B cell (primary cell): ENCODE measurements at regions not wholly inside any gene's neighbourhood (a gene's known extent, or its start where the extent isn't known, plus 50 kb on each side); places are given as distances from the start of the nearest gene placed in this dataset.

Source experiments
- ATAC-seq: fragments of 200-7000 bp; cut with Tn5 transposase; one replicate; pipeline ENCODE4 v1.10.0; 2021; ENCODE audit warnings: low read depth, mild to moderate bottlenecking, moderate number of reproducible peaks, moderate library complexity
- CTCF ChIA-PET: fragments of 350-600 bp; sonication (Branson Sonifier 250); formaldehyde crosslinking; loops from one replicate; lab custom pipeline; 2021; ENCODE audit warnings: antibody characterized with exemption, inconsistent platforms; lab: Charles Lee
- POLR2A ChIA-PET: fragments of 350-600 bp; sonication (Branson Sonifier 250); formaldehyde crosslinking; loops from one replicate; lab custom pipeline; 2021; ENCODE audit warnings: antibody characterized with exemption; lab: Charles Lee
- DNase-seq: peaks from one replicate; pipeline ENCODE4 v3.0.0; 2013
- H2AFZ ChIP-seq: 2 replicates; pipeline ENCODE4 v1.6.1; 2012; ENCODE audit warnings: mild to moderate bottlenecking, low read depth, low read length; ENCODE audit not compliant: insufficient read depth, poor library complexity, severe bottlenecking
- H3K27ac ChIP-seq, 2 donors: 1 replicate in 1 of 2; 2 replicates in 1 of 2; pipeline ENCODE4 v1.5.1; 2012 to 2013; ENCODE audit warnings: low read length in 2 of 2, mild to moderate bottlenecking in 2 of 2, moderate library complexity in 1 of 2
- H3K27me3 ChIP-seq, 4 experiments: fragments of 200-600 bp in 1 of 4; sonication (generic) in 1 of 4; replicated peaks in 1 of 4; 1 replicate in 2 of 4; 2 replicates in 2 of 4; pipeline versions ENCODE4 v1.6.1 to v1.7.0; 2013 to 2016; ENCODE audit warnings: low read length in 3 of 4, mild to moderate bottlenecking in 2 of 4, mixed read lengths in 1 of 4, moderate library complexity in 1 of 4; ENCODE audit not compliant: insufficient read depth in 4 of 4, control insufficient read depth in 3 of 4; ENCODE audit errors: control extremely low read depth in 1 of 4
- H3K36me3 ChIP-seq, 2 experiments: replicated peaks in 1 of 2; 1 replicate in 1 of 2; 2 replicates in 1 of 2; pipeline versions ENCODE4 v1.6.1 to v1.7.1; 2013; ENCODE audit warnings: low read length in 1 of 2; ENCODE audit not compliant: insufficient read depth in 2 of 2, control insufficient read depth in 1 of 2; ENCODE audit errors: control extremely low read depth in 1 of 2, extremely low read depth in 1 of 2
- H3K4me1 ChIP-seq, 2 donors: fragments of 200-600 bp in 1 of 2; sonication (generic) in 1 of 2; 1 replicate in 1 of 2; 2 replicates in 1 of 2; pipeline versions ENCODE4 v1.5.1 to v1.6.1; 2013 to 2017; ENCODE audit warnings: low read length in 2 of 2; ENCODE audit not compliant: control insufficient read depth in 2 of 2, insufficient read depth in 2 of 2
- H3K4me2 ChIP-seq: replicated peaks from 2 replicates; pipeline ENCODE3; 2012; ENCODE audit warnings: mild to moderate bottlenecking, low read depth, low read length; ENCODE audit not compliant: poor library complexity, severe bottlenecking
- H3K4me3 ChIP-seq, 5 experiments: fragments of 200-600 bp in 1 of 5; sonication (generic) in 1 of 5; 1 replicate in 3 of 5; 2 replicates in 2 of 5; pipeline versions ENCODE4 v1.5.1 to v1.7.0; 2011 to 2016; ENCODE audit warnings: low read length in 4 of 5, mild to moderate bottlenecking in 4 of 5, low read depth in 2 of 5, control low read depth in 1 of 5, moderate library complexity in 1 of 5; ENCODE audit not compliant: insufficient read depth in 1 of 5; ENCODE audit errors: control extremely low read depth in 1 of 5, extremely low read depth in 1 of 5
- H3K79me2 ChIP-seq: fragments of 200-600 bp; sonication (generic); one replicate; pipeline ENCODE4 v1.6.0; 2016; ENCODE audit warnings: low read length; ENCODE audit not compliant: control insufficient read depth, insufficient read depth
- H3K9ac ChIP-seq: fragments of 200-600 bp; sonication (generic); 2 replicates; pipeline ENCODE4 v1.6.1; 2017; ENCODE audit warnings: mild to moderate bottlenecking, low read length, moderate library complexity
- H3K9me3 ChIP-seq, 3 donors: one replicate each; pipeline versions ENCODE4 v1.6.1 to v1.7.1; 2013; ENCODE audit warnings: low read length in 2 of 3; ENCODE audit not compliant: control insufficient read depth in 2 of 3, insufficient read depth in 1 of 3; ENCODE audit errors: control extremely low read depth in 1 of 3
- H4K20me1 ChIP-seq: 2 replicates; pipeline ENCODE4 v1.6.0; 2012; ENCODE audit warnings: mild to moderate bottlenecking, low read length; ENCODE audit not compliant: insufficient read depth, control insufficient read depth, poor library complexity, severe bottlenecking
- H3K27ac Mint-ChIP-seq: one replicate; pipeline ENCODE4 v1.8.0; 2021; ENCODE audit warnings: mixed read lengths
- H3K27me3 Mint-ChIP-seq: one replicate; pipeline ENCODE4 v1.8.0; 2021; ENCODE audit warnings: mixed read lengths
- H3K4me1 Mint-ChIP-seq: one replicate; pipeline ENCODE4 v1.8.0; 2021; ENCODE audit warnings: mixed read lengths
- H3K4me3 Mint-ChIP-seq: one replicate; pipeline ENCODE4 v1.8.0; 2021; ENCODE audit warnings: mixed read lengths
- H3K9me3 Mint-ChIP-seq: one replicate; pipeline ENCODE4 v1.8.0; 2022; ENCODE audit warnings: mixed read lengths; ENCODE audit not compliant: insufficient read depth
- EZH2 ChIP-seq: IDR thresholded peaks from 2 replicates; pipeline ENCODE4 v1.6.1; 2012; ENCODE audit warnings: borderline replicate concordance, low read depth, mild to moderate bottlenecking, moderate library complexity, low read length; ENCODE audit not compliant: insufficient read depth, poor library complexity, severe bottlenecking
- WGBS: methylation state at CpG from one replicate; pipeline ENCODE4 v1.1.5; 2013; ENCODE audit warnings: missing lambda C conversion rate; ENCODE audit not compliant: insufficient coverage; 5-methylcytosine and 5-hydroxymethylcytosine counted together
- intact Hi-C: fragments of 100-400 bp; cut with micrococcal nuclease; formaldehyde crosslinking; loops from one replicate; pipeline ENCODE4 v1.10.0; 2022
- TF ChIP-seq, protein P1 (sequence below): fragments of 200-600 bp; IDR thresholded peaks from one replicate; pipeline ENCODE4 v1.8.0; 2022; ENCODE audit warnings: antibody characterized with exemption, mild to moderate bottlenecking

- H3K27ac Mint-ChIP-seq: no peak overlapping the region
- 88% methylated on average over 11 of the region's 14 CpGs for WGBS
- H3K9me3 Mint-ChIP-seq: no peaks in the 10 kb centered on the region
Measured at GRCh38 chr6:10180138-10181074, 234.5 kb downstream of the TFAP2A start.

GRCh38 chr6:10177704-10178103 is 237.2 kb downstream of the TFAP2A start:
- intact Hi-C loops: no loop called here
- Histone ChIP-seq H4K20me1 (no peaks in the 10 kb centered on the region), H3K27me3 (no peaks in the 10 kb centered on the region), H3K79me2 (no peaks in the 10 kb centered on the region), H3K27ac (no peak overlapping the region), H2AFZ (no peak overlapping the region), H3K9ac (no peak overlapping the region), H3K36me3 (no peaks in the 10 kb centered on the region), H3K9me3 (peaks cover 0 to 4% (median 0%) of the 10 kb centered on the region in 3 donors), H3K4me2 (no peak overlapping the region), H3K4me1 (no peaks in the 10 kb centered on the region), H3K4me3 (no peak overlapping the region)
- no peak overlapping the region for H3K27ac Mint-ChIP-seq
- DNase-seq (no peak), ATAC-seq (no peak)
- H3K9me3 Mint-ChIP-seq: no peaks in the 10 kb centered on the region
- no peaks in the 10 kb centered on the region for H3K27me3 Mint-ChIP-seq
- POLR2A ChIA-PET: no interaction called here
- no peaks in the 10 kb centered on the region for H3K4me1 Mint-ChIP-seq
- no peak overlapping the region for H3K4me3 Mint-ChIP-seq
- TF ChIP-seq EZH2: no peak
- TF ChIP-seq, protein P1, sequence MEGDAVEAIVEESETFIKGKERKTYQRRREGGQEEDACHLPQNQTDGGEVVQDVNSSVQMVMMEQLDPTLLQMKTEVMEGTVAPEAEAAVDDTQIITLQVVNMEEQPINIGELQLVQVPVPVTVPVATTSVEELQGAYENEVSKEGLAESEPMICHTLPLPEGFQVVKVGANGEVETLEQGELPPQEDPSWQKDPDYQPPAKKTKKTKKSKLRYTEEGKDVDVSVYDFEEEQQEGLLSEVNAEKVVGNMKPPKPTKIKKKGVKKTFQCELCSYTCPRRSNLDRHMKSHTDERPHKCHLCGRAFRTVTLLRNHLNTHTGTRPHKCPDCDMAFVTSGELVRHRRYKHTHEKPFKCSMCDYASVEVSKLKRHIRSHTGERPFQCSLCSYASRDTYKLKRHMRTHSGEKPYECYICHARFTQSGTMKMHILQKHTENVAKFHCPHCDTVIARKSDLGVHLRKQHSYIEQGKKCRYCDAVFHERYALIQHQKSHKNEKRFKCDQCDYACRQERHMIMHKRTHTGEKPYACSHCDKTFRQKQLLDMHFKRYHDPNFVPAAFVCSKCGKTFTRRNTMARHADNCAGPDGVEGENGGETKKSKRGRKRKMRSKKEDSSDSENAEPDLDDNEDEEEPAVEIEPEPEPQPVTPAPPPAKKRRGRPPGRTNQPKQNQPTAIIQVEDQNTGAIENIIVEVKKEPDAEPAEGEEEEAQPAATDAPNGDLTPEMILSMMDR: no peak
- CTCF ChIA-PET: no interaction called here

More at GRCh38 chr6:10180138-10181074, 234.5 kb downstream of the TFAP2A start:
- Histone ChIP-seq H3K9ac (no peak overlapping the region), H3K27me3 (no peaks in the 10 kb centered on the region), H3K36me3 (no peaks in the 10 kb centered on the region), H3K79me2 (no peaks in the 10 kb centered on the region), H4K20me1 (no peaks in the 10 kb centered on the region), H2AFZ (no peak overlapping the region), H3K9me3 (peaks cover 0 to 6% (median 0%) of the 10 kb centered on the region in 3 donors), H3K4me3 (no peak overlapping the region), H3K4me1 (no peaks in the 10 kb centered on the region), H3K27ac (no peak overlapping the region), H3K4me2 (no peak overlapping the region)
- no peaks in the 10 kb centered on the region for H3K4me1 Mint-ChIP-seq
- intact Hi-C loops: no loop called here
- DNase-seq (no peak), ATAC-seq (no peak)
- ChIA-PET POLR2A (no interaction called here), CTCF (no interaction called here)
- no peak overlapping the region for H3K4me3 Mint-ChIP-seq
- H3K27me3 Mint-ChIP-seq: no peaks in the 10 kb centered on the region
- TF ChIP-seq, protein P1: no peak
- no peak for TF ChIP-seq EZH2
